Mucosa of rectum (tissue), 2 donors: ENCODE measurements at regions not wholly inside any gene's neighbourhood (a gene's known extent, or its start where the extent isn't known, plus 50 kb on each side); places are given as distances from the start of the nearest gene placed in this dataset.
A peak's percentile ranks its signal among the peaks of the same experiment; 100 is the strongest.

ENCODE experiments used
- H3K27ac ChIP-seq, 2 donors: one replicate each; pipeline ENCODE4 v1.7.0; 2013; ENCODE audit warnings: inconsistent platforms in 2 of 2, low read depth in 2 of 2, low read length in 2 of 2
- H3K27me3 ChIP-seq, 2 donors: one replicate each; pipeline ENCODE4 v1.7.0; 2013; ENCODE audit warnings: low read length in 2 of 2; ENCODE audit not compliant: control insufficient read depth in 2 of 2, insufficient read depth in 2 of 2
- H3K36me3 ChIP-seq, 2 donors: one replicate each; pipeline ENCODE4 v1.7.0; 2013; ENCODE audit warnings: low read length in 2 of 2; ENCODE audit not compliant: control insufficient read depth in 2 of 2, insufficient read depth in 2 of 2
- H3K4me1 ChIP-seq, 2 donors: one replicate each; pipeline ENCODE4 v1.7.0; 2013; ENCODE audit warnings: low read length in 2 of 2, mild to moderate bottlenecking in 1 of 2; ENCODE audit not compliant: control insufficient read depth in 2 of 2, insufficient read depth in 2 of 2
- H3K4me3 ChIP-seq, 2 donors: one replicate each; pipeline ENCODE4 v1.7.0; 2013; ENCODE audit warnings: low read length in 2 of 2
- H3K9ac ChIP-seq, 2 donors: one replicate each; pipeline ENCODE4 v1.7.0; 2013; ENCODE audit warnings: low read length in 2 of 2, low read depth in 1 of 2, mild to moderate bottlenecking in 1 of 2
- H3K9me3 ChIP-seq, 2 donors: one replicate each; pipeline ENCODE4 v1.7.0; 2013; ENCODE audit warnings: low read length in 2 of 2; ENCODE audit not compliant: control insufficient read depth in 2 of 2
- donor health status: healthy.
- donor health status: Normal muscosa, but diverticular disease.

DNA sequence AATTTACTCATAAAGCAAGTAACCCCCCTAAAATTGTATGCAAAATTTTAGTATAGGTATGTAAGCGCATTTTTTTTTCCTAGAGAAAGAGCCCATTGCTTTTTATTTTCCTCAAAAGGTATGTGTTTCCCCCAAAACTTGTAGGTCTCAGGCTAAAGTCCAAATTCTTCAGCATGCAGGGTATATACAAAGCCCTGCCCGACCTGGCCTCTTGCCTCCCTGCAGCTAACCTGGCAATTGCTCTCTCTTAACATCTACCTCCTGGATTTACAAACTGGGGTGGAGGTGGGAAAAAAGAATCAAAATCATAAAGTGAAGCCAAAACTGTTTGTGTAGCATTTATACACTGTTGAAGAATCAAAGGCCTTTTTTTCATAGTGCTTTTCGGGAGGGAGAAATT, 107.8 kb downstream of the KCNRG start:
- Histone ChIP-seq H3K4me3 (peak overlapping the region; percentile 85 to 90), H3K9me3 (no peaks in the 10 kb centered on the region), H3K27ac (peak overlapping the region; percentile 100), H3K9ac (peak overlapping the region; percentile 91 to 100), H3K27me3 (peaks cover 0 to 2% of the 10 kb centered on the region in 2 donors), H3K36me3 (no peaks in the 10 kb centered on the region), H3K4me1 (peaks cover 23 to 34% of the 10 kb centered on the region in 2 donors)

DNA sequence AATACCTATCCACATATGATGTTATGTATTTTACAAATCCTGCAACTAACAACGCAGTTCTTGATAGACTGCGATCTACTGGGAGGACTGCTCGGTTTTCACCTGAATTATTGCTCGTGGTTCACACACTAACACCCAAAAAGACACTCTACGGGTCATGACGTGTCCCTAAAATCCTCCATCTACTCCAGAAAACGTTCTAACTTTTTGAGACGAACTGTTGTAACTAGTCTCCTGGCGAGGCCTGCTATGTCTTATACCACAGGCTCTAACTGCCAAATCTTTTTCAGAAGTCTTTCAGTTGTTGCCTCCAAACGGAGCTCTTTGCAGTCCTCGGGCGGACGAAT, 108.2 kb downstream of the KCNRG start:
- peaks cover 1 to 5% of the 10 kb centered on the region in 2 donors for H3K27me3 ChIP-seq
- peak overlapping the region; percentile 85 to 90 for H3K4me3 ChIP-seq
- no peaks in the 10 kb centered on the region for H3K36me3 ChIP-seq
- no peaks in the 10 kb centered on the region for H3K9me3 ChIP-seq
- peaks cover 23 to 34% of the 10 kb centered on the region in 2 donors for H3K4me1 ChIP-seq
- peak overlapping the region; percentile 100 for H3K27ac ChIP-seq
- H3K9ac ChIP-seq, result peak overlapping the region; percentile 91 to 100

DNA sequence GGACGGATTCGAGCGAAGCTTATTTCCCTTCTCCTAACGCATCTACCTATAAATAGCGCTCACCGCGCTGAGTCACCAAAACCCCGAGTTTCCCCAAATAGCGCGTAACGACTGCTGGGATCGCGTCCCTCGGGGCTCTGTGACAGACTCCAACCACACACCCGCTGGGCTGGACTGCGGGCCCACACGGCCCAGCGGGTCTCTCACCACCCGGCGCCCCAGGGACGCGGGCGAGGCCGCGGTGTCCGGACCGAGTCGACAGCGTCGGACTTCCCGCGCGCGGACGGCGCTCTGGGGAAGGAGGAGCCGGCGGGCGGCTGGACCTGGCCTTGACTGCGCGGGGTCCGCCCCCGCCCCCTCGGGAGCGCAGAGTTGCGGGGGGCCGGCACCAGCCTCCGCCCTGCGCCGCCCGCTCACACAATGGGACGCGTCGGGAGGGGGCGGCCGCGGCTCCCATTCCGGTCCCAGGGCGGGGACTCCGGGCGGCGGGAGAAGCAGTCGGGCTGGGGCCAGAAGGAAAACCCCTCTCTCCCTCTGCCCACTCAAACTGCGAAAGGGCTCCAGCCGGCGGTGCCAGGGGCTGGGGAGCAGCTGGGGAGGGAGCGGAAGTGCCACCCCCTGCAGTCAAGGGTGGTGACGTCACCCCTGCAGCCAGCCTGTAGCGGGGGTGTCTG, 108.8 kb downstream of the KCNRG start:
- Histone ChIP-seq H3K9ac (peak overlapping the region; percentile 91 to 100), H3K36me3 (no peaks in the 10 kb centered on the region), H3K4me1 (peaks cover 23 to 34% of the 10 kb centered on the region in 2 donors), H3K9me3 (no peaks in the 10 kb centered on the region), H3K27me3 (peaks cover 6 to 9% of the 10 kb centered on the region in 2 donors), H3K27ac (peak overlapping the region; percentile 100), H3K4me3 (peak overlapping the region; percentile 85 to 90)

DNA sequence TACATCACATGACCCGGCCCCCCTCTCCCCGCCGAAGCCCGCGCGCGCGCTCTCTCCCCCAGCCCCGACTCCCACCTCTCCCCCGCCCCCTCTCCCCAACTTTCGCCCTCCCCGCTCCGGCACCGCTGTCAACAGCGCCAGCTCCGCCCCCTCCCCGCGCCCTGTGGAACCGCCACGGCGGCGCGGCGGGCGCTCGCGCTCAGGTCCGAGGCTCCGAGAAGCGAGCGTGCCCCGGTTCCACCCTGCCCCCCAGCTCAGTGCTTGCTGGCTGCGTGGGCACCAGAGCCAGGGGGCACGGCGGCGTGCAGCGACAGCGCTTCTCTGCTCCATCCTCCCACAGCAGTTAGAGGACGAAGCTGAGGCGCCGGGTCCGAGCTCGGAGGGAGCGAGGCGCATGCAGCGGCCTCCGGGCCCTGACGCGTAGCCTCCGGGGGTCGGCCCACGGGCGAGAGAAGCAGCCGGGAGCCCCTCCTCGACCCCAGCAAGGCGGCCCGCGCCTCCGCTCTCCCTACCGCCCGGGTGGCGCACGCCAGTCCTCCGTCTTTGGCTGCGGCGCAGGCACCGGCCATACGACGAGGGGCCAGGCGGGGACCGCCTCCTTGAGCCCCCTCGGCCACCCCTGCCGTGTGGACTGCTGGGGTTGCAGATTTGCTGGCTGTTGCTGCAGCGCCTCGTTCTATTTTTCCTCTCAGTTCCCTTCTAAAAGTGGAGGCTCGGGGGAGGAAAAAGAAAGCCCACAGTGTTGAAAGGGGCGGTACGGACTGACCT, 109.5 kb downstream of the KCNRG start:
- Histone ChIP-seq H3K4me1 (peaks cover 29 to 38% of the 10 kb centered on the region in 2 donors), H3K36me3 (no peaks in the 10 kb centered on the region)

DNA sequence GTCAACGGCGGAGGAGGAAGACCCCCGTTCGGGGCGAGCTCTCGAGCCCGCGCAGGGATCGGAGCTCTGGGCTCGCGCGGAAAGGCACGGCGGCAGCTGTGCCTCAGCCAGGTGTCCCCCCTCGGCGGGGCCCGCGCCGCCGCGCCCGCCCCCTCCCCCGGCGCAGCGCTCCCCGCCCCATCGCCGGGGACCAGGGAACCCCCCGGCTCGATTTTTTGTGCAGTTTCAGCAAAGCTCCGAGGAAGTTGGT, 110.0 kb downstream of the KCNRG start:
- Histone ChIP-seq H3K27me3 (peaks cover 17 to 18% of the 10 kb centered on the region in 2 donors), H3K4me3 (peak overlapping the region; percentile 85 to 87), H3K9ac (peak overlapping the region; percentile 97 to 100), H3K4me1 (peaks cover 33 to 43% of the 10 kb centered on the region in 2 donors), H3K9me3 (no peaks in the 10 kb centered on the region), H3K27ac (peak overlapping the region; percentile 100), H3K36me3 (no peaks in the 10 kb centered on the region)

More for the DNA sequence above, 109.5 kb downstream of the KCNRG start:
- Histone ChIP-seq H3K27ac (peak overlapping the region; percentile 100), H3K9ac (peak overlapping the region; percentile 97 to 100), H3K4me3 (peak overlapping the region; percentile 85 to 90), H3K27me3 (peaks cover 13 to 16% of the 10 kb centered on the region in 2 donors), H3K9me3 (no peaks in the 10 kb centered on the region)

DNA sequence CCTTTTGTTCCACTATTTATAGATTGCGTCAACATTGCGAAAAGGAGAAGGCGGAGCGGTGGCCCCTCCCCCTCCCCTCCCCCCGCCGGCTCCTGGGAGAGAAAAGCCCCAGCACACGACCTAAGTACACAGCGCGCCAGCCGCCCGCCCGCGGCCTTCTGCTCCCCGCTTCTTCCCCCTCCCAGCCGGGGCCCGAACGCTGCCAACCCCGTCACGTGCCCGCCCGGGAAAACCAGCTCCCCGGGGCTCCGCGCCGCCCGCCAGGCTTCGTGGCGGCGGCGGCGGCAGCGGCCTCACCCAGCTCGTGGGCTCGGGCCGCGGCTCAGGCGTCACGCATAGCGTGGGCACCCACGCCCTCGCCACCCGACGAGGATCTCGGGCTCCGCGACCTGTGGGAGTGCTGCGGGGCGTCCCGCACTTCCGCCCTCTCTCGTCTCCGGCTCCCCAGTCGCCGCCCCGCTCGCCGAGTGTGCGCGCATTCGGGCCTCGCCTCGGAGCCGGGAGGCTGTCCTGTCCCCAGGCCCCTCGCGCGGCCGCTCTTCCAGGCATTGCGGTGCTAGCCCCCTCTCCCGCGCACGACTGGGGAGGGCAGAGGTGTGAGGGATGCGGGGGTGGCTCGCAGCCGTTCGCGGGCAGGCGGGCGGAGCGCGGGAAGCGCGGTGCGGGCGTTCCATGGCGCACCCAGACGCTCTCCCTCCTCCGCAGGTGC, 110.5 kb downstream of the KCNRG start:
- peak overlapping the region; percentile 100 for H3K27ac ChIP-seq
- H3K4me3 ChIP-seq, result peak overlapping the region; percentile 85 to 87
- H3K36me3 ChIP-seq, result no peaks in the 10 kb centered on the region
- H3K9ac ChIP-seq, result peak overlapping the region; percentile 97 to 100
- peaks cover 17 to 22% of the 10 kb centered on the region in 2 donors for H3K27me3 ChIP-seq
- H3K4me1 ChIP-seq, result peaks cover 37 to 47% of the 10 kb centered on the region in 2 donors
- no peaks in the 10 kb centered on the region for H3K9me3 ChIP-seq

DNA sequence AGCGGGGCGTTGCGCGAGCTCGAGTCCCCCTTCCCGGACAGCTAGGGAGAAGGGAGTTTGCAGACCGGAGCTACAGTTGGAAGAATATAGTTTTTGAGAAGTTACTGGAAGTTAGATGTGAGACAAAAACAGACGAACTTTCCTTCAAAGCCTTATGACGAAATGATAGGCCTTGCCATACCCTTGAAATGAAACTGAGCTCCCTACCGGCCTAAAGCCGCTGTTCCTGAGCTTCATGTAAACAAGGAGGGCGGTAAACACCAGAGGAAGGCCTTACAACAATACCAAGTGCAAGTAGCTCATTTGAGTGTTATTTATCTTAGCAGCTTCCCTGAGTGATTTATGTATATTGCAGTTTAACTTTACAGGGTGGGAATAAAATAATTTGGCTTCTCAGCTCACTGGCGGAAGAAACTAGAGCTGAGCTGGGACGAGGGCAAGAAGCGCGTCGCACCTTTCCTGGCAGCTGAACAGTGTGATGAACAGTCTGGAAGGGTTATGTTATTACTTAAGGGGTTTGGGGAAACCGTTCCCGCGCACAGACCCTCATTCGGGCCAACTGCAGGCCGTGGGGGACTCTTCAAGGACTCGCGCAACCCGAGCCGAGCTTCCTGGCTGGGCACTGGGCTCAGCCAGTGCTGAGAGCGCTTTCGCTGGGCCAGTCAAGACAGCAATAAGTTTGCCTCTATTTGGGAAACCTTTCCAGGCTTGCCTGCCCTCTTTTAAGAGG, 111.2 kb downstream of the KCNRG start:
- H3K4me3 ChIP-seq, result peak overlapping the region; percentile 85 to 87
- peaks cover 44 to 49% of the 10 kb centered on the region in 2 donors for H3K4me1 ChIP-seq
- peak overlapping the region; percentile 100 for H3K27ac ChIP-seq
- H3K9me3 ChIP-seq, result no peaks in the 10 kb centered on the region
- H3K27me3 ChIP-seq, result peaks cover 25 to 28% of the 10 kb centered on the region in 2 donors
- H3K9ac ChIP-seq, result peak overlapping the region; percentile 86 to 100
- no peaks in the 10 kb centered on the region for H3K36me3 ChIP-seq

DNA sequence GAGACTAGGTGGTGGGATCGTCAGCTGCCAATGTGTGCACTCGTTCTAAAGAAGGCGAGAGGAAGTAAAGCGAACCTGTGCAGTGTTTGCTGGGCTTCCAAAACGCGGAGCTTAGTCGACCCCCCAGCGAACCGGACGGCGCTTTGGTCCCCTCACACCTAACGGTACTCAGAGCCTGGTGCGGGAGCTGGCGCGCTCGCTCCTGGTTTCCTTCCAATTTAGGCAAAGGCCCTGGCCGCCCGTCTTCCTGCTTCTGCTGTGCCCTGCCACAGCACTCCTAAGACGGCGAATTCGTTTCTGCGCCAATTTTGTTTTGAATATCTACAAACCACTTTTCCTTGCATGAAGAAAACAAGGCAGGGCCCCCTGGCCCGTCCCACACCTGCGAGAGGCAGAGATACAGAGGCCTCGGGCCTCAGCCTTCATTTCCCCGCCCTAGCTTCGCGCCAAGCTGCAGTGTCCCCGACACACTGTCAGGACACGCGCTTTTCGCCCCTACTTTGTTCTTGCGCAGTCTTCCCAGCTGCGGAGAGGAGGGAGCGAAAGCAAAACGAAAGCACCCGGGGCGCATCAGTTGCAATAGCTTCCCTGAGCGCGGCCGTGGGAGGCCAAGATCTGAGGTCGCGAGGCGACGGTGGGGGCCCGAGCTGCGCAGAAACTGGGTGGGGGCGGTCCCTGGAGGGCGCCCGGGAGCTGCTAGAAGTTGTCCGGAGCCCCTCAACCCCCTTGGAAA, 111.9 kb downstream of the KCNRG start:
- Histone ChIP-seq H3K27ac (peak overlapping the region; percentile 100), H3K9ac (peak overlapping the region; percentile 34 to 100)

DNA sequence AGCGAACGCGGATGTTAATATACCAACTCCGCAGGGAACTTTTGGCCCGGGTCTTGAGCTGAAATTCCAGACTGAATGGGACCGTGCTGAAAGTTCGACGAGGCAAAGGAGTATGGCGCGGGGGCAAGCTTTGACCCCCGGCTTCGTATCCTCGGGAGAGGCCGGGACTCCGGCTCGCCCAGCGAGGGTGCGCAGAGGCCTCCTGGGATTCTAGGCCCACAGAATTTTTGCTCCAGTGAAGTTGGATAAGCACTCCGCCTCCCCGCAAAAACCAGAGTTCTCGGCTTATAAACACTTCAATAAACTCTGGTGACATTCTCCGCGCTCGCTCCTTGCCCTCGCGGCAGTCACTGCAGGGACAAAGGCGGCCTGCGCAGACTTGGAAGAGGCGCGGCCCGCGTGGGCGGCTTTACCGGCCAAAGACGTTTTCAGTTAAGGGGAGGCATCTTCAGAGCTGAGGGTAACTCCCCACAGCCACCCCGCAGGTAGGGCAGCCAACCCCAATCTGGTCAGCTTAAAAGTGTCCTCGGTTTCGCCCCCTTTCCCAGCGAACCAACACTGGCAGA, 112.6 kb downstream of the KCNRG start:
- Histone ChIP-seq H3K36me3 (no peaks in the 10 kb centered on the region), H3K4me1 (peaks cover 39 to 43% of the 10 kb centered on the region in 2 donors)

More for the DNA sequence above, 111.9 kb downstream of the KCNRG start:
- Histone ChIP-seq H3K4me1 (peaks cover 43 to 45% of the 10 kb centered on the region in 2 donors), H3K27me3 (peaks cover 31 to 36% of the 10 kb centered on the region in 2 donors), H3K36me3 (no peaks in the 10 kb centered on the region), H3K4me3 (peak overlapping the region; percentile 85 to 87), H3K9me3 (no peaks in the 10 kb centered on the region)

More for the DNA sequence above, 112.6 kb downstream of the KCNRG start:
- Histone ChIP-seq H3K27me3 (peaks cover 38 to 42% of the 10 kb centered on the region in 2 donors), H3K9me3 (no peaks in the 10 kb centered on the region), H3K4me3 (peak overlapping the region; percentile 85 to 87), H3K9ac (peak overlapping the region; percentile 34 to 100), H3K27ac (peak overlapping the region in 1 of 2 donors; percentile 11)
